NCI-H526 (cell line): ENCODE measurements at regions not wholly inside any gene's neighbourhood (a gene's known extent, or its start where the extent isn't known, plus 50 kb on each side); places are given as distances from the start of the nearest gene placed in this dataset.
"Not testable (repeated sequence)": the region's sequence is repeated elsewhere in the genome, so short reads cannot be mapped to it uniquely, and the experiment has no call there.

Experiments
- DNase-seq, 2 experiments: peaks; one replicate each; lab custom pipeline; 2025; lab: John Stamatoyannopoulos, UW

DNA sequence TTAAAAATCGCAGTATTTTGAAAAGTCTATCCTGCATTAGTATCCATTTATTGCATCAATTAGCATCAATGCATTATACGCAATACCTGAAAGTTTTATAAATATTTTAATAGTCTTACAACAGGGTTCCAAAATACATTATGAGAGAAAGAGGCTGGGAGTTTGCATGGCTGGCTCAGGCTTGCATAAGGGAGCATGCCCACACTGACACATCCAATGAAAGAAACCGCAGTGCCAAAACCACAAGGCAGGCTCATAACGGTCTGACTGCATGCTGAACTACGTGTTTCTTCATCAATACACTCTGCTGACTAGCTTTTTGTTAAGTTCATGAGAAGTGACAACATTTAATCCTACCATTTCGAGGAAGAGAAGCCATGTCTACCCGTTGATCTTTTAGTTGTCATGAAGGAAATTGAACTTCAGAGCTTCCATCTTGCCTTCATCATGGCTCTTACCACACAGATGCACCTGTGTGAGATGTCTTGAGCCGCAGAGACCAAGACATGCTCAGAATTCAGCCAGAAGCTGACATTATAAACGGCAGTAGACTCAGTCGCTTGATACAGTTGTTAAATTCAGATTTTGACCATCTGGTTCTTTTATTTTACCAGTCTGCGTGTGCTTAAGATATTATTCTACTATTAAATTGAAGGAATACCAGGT, 168.8 kb upstream of the FRG1 start:
- DNase-seq: no peak

DNA sequence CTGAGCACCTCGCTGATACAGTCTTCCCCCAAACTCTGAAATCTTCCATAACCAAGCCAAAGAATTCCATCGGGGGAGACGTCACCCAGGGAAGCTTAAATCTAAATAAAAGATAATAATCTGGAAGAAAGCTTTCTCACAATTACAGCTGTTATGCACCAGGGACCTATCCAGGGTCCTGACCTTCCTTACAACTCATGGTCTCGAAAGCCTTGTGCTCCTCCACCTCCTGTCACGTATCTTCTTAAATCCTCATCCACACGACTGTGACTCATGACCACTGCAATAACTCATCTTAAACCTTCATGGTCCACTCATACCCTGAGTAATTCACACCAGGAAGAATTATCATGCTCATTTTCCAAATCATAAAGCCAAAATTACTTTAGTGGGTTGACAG, 166.8 kb upstream of the FRG1 start:
- no peak for DNase-seq

DNA sequence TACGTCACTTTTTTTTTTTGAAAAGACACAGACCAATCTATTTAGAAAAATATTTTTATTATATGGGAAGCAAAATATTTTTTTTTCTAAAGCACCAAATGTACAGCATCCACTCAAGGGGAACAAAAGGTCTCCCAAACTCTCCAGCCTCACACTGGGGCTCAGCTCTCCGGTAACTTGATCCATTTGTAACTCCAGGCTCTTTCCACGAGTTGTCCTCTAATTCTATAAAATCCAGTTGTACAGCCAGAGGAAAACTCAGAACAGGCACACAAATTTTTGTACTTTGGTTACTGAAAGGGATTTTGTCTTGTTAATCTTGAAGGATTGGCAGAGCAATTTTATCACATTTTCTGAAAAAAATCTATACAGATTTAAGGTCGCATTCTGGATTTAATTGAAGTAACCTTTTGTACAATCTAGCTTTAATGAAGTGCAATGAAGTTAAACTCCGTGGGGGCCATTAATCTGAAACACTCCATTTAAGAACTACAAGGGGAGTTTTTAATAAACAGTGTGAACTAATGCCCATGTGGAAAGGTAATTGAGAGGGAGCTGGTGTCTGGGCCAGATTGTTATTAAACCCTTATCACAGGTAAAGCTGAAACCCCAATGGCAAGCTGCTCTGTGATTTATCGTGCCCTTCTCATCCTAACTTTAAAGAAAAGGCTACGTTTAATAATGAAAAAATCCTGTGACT, 161.2 kb upstream of the FRG1 start:
- DNase-seq: no peak

DNA sequence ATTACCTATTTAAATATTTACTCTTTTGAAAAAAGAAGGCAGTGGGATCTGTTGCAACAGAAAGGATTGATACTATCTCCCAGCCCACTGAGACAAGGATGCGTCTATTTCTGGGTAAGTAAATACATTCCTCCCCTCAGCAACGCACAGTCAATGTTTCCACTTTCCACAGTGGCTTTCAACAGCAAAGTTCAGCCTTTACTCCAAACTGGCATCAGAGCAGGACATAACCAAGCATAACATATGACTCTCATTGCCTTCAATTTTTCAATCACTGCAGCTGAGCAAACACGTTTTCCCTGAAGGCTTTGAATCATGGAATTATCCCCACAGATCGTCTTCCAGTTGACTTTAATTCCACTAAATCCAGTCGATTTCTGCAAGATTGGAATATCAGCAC, 160.3 kb upstream of the FRG1 start:
- DNase-seq: no peak

DNA sequence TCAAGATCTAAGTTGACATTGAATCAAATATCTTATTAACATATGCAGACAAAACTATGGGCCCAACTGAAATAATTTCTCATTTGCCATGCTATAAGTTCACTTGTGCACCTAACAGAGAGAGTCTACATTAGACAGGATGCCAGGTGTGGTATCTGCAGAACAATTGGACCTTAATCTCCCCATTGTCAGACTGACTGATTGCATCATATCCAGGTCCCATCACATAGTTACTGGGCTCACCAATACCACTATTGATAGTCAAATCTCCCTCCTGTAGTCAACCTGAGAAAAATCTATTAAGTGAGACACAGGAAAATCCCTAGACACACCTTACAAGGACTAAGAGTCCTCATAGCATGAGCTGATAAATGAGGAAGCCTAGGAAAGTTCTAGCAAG, 156.0 kb upstream of the FRG1 start:
- DNase-seq: no peak

DNA sequence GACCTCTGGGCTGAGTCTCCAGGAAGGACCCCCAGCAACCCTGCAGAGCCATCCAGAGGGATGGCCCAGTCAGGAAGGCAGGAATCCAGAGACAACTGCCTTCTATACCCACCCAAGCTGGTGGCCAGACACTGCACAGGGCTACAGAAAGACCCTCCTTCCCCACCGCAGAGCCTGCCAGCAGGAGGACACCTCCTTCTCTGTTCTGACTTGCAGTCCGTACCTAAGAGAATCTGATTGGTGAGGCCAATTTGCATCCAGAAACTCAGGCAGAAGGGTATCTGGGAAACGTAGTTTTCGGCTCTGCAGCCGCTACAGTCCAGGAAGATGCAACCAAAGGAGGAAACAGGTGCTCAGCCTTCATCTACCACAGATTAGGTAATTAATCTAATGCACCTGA, 155.4 kb upstream of the FRG1 start:
- DNase-seq: peak; percentile 5 to 30

DNA sequence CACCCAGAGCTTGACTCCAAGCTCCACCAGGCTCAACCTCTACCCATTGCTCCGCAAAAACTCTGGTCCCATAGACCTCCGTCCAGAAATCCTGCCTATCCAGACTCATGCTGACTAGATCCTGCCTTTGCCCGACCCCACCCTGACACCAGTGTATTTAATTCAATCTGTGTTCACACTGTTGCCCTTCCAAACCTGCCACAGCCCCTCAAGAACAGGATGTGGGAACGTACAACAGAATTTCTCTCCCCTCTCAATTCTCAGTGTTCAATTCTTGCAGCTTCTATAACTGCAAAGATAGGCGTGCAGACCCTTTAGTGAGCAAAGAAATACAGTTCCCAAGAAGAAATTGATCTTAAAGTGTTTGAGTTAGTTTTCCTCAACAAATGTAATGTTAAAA, 154.2 kb upstream of the FRG1 start:
- DNase-seq: no peak

DNA sequence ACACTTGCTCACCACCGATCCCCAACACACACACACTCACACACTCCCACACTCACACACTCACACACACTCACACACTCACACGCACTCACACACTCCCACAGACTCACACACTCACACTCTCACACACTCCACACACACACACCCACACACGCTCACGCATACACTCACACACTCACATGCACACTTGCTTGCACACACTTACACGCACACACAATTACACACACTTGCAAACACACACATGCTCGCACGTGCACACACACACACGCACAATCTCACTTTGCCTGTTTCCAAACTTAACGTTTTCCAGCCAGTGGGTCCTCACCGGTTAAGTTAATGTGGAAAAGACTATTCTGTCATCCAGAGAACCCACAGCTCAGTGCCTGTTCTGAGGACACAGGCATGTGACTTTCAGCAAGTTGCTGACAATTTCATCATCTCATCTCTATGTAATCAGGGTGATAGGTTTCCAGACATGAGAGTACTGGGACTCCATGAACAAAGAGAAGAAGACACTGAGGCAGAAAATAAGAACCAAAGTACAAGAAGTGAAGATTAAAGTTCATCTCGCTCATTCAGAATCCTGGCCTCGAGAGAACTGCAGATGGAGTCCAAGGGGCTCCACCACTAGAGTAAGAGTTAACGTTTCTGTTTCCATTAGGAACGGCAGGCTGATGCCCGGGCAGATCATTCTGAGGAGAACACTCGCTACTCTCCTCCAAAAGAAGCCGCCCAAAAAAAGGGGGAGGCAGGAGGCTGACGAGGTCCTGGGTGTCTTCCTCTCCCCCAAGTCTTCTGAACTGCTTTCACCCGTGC, 153.2 kb upstream of the FRG1 start:
- no peak for DNase-seq

DNA sequence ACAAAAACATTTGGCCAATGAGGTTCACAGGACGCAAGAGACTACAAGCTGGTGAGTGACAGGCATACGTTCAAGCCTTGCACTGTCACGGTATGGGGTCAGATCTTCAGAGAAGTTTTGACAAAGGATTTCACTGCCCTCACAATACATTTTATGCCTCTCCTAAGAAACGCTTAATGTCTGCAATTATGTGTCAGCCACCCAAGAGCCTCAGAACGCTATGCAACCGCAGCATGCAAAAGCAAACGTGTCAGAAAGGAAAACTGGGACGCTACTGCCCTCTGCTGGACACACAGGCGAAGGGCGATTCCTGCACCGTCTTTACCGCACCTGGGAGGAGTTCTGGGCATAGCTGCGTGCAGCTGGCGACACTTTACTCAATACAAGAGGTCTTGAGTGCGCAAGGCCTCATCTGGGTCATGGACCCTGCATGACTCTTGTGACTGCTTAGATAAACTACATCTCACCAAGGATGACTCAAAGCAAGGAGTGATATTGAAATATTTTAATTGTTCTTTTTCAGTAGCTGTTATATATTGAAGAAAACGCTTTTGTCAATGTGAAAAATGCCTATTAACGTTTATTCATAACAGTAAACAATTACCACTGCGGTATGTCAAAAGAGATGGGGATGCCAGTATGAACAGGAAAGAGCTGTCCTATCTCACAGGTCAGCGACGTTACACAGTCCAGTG, 147.6 kb upstream of the FRG1 start:
- peak; percentile 55 to 78 for DNase-seq

DNA sequence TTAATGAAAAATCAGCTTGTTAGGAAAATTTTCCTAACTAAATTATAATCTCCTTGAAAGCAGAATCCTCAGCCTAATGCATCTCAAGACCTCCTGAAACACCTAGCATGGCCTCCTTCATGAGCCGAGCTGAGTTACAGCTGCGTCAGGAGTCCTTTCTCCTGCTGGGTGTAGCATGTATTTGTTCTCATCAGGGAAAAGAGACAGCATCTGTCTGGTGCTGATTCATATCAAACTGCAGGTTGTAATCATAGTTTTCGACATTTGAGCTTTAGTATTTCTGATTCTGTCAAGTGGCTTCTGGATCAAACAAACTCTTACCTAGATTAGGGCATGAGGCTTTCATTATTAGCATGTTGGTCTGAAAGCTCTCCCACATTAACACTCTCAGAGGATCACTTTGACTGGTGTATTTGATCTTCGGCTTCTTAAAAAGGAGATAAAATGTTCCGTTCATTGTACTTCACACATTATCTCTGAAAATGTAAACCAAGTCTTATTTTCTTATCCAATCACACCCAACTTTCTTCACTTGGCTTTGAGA, 140.1 kb upstream of the FRG1 start:
- no peak for DNase-seq

DNA sequence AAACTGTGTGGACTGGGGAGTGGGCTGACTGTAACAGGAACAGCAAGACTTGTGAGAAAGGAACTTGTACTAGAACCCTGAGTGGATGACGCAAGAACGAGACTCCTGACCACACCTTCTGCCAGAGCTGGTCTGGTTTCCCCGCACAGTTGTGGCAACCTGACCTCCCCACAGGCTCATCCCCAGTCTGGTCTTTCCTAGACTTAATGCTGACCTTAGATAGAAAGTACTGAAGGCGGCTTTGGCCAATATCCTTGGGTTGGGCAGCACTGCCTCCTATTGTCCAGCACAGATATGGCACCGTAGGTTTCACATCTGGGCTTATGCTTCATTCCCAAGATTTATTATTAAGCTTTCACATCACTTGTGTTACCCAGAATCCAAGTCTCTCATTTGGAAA, 137.8 kb upstream of the FRG1 start:
- peak in 1 of 2 experiments; percentile 43 for DNase-seq

DNA sequence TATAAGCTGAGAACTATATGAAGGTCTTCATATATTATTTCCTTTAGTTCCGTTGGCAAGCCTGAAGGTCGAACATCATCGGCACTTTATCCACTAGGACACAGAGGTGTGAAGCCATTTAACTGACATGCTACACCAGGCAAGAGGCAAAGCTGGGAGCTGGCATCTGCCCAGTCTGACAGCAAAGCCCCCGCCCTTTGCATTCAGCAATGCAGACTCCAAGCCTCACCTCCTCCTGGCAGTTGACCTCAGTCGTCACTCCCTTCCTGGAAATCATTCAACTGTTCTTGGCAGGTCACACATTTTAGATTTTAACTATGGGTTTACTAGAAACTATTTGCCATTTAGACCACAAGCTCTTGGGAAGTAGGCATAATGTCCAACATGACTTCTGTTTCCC, 135.8 kb upstream of the FRG1 start:
- no peak for DNase-seq

DNA sequence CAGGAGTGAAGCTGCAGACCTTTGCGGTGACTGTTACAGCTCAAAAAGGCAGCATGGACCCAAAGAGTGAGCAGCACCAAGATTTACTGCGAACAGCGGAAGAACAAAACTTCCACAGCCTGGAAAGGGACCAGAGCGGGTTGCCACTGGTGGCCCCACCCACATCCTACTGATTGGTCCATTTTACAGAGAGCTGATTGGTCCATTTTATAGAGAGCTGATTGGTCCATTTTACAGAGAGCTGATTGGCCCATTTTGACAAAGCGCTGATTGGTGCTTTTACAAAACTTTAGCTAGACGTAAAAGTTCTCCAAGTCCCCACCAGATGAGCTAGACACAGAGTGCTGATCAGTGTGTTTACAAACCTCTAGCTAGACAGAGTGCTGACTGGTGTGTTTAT, 134.2 kb upstream of the FRG1 start:
- no peak for DNase-seq

DNA sequence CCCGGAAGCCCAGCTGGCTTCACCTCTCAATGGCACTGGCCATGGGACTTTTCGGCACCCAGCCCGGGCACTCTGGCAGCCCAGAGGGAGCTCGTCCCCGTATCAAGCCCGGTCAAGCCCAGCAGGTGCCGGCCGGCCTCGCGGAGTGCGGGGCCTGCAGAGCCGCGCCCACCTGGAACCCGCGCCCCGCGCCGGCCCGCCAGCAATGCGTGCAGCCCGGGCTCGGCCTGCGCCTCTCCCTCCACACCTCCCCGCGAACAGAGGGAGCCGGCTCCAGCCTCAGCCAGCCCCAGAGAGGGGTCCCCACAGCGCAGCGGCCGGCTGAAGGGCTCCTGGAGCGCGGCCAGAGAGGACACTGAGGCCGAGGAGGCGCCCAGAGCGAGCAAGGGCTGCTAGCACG, 133.6 kb upstream of the FRG1 start:
- no peak for DNase-seq

DNA sequence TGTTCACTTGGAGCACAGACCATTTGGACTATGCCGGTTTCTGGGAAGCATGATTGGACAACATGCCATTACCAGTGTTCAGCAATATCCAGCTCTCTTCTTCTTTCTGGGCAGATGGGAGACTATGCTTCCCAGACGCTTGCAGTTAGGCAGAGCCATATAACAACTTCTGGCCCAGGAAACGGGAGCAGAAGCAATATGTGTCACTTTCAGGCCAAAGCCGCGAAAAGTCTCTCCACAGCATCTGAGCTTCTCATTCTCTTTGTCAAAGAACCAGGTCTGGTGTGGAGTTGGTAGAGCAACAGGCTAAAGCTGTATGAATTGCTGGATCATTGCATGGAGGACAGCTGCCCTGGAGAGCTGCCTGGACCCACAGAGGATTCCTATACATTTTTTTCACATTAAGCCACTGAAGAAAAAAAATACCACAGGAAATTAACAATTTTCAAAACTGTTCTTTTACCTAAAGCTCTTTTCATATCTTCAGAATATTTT, 131.4 kb upstream of the FRG1 start:
- DNase-seq: no peak

DNA sequence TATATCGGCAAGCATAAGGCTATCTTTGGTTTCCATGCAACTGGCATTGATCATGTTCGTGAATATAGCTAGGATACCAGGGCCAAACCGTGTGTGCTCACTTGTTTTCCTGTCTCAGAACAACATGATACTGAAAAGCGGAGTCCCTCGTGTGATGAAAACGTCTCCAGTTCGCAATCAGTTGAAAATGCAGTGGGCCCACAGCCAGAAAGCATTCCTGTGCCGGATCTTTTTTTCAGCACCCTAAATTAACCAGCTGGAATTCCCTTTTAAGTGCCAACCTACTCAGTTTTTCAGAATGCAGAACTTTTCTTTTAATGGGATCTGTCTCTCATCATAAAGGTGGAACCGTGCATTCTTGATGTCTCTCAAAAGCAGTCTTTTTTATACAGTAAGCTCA, 130.8 kb upstream of the FRG1 start:
- no peak for DNase-seq

DNA sequence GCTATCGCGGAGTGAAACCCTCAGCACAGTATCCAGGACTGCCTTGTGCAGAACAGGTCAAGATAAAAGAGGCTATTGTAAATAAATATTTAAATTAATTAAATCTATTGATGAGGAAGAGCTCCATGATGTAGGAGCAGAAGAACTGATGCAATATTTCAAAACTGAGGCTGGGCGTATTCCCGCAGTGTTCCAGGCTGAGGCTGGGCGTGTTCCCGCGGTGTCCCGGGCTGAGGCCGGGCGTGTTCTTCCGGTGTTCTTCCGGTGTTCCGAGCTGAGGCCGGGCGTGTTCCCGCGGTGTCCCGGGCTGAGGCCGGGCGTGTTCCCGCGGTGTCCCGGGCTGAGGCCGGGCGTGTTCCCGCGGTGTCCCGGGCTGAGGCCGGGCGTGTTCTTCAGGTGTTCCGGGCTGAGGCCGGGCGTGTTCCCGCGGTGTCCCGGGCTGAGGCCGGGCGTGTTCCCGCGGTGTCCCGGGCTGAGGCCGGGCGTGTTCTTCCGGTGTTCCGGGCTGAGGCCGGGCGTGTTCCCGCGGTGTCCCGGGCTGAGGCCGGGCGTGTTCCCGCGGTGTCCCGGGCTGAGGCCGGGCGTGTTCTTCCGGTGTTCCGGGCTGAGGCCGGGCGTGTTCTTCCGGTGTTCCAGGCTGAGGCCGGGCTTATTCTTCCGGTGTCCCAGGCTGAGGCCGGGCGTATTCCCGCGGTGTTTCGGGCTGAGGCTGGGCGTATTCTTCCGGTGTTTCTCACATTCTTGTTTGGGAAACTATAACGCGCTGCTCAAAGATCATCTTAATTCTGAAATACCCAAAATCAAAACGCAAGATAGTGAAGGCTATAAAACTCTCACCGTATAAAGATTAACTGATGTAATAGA, 130.1 kb upstream of the FRG1 start:
- DNase-seq: not testable (repeated sequence)

DNA sequence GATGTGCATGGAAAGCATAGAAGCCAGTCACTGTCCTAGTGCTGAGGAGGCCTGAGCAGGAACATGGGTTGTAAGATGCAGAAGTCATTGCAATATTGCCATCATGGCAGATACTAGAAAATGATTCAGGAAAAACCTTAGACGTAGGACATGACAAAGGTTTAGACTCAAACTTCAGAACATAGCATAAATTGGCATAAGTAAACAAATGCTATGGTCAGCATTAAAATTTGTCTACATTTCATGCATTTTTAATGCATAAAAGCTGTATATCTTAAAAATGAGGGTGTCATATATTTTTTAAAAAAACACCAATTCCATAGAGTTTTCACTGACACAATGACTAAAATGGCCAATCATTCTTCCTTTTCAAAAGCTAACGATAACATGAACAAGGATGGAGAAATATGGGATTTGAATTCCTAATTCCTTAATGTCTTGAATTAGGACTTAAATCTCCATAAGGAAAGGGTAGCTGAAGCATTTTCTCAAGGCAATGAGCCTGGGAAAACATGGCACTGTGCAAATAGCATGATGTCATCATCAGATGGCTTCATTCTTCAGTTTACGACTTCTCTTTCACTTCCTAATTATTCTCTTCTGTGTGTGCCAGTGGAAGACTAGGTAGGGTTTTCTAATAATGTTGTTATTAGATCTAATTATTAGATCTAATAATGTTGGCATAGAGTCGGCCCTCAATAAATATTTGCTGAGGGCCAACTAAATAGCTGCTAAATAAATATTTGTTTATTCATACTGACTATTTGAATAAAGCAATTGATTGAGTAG, 125.1 kb upstream of the FRG1 start:
- DNase-seq: no peak

DNA sequence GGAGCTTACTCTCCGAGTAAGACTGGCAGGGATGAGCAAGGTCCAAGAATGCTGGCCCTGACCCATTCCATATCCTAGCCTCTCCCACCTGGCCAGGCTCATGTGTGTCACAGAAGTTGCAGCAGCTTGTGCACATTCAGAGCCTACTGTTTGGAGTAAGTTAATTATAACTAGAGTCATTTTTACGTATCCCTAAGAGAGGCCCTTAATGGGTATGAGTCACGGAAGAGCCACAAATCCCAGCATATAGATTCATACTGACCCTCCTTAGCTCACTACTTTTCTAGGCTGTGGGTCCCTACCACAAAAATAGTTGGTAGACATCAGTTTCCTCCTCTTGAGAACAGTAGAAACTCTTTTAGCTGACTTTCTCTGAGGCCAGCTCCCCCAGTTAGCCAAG, 118.3 kb upstream of the FRG1 start:
- DNase-seq: no peak

DNA sequence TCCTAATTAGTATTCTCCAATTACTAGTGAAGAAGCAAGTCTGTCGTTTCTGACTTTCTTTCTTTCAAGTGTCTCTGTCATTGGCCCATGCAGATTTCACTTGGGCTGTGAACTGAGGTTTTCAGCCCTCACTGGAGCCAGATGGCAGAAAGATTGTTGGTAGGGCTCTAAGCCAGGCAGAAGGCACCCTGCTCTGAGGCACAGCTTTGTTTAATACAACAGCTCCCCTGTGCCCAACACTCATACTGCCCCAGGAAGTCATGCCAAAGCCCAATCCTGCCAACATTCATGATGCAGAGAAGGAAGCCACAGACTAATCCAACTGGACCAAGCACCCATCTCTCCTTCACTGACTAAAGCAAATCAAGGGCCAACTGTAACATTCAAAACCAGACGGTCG, 117.1 kb upstream of the FRG1 start:
- no peak for DNase-seq
